ENCODE measurements at regions not wholly inside any gene's neighbourhood (a gene's known extent, or its start where the extent isn't known, plus 50 kb on each side); places are given as distances from the start of the nearest gene placed in this dataset.
"Not testable (repeated sequence)": the region's sequence is repeated elsewhere in the genome, so short reads cannot be mapped to it uniquely, and the experiment has no call there.

DNA sequence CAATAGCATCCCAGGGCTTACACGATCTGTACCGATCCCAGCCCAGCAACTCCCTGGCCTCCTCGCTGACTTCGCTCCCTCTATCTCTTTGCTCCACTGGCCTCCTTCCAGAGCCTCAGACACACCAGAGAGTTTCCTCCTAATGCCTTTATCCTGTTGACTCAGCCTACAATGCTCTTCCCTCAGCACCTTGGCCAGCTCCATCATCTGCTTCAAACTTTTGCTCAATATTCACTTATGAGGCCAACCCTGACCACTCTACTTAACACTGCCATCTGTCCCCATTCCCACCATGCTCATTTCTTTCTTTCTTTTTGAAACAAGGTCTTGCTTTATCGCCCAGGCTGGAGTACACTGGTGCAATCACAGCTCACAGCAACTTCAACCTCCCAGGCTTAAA is 180.9 kb downstream of the CEP170 start:
- DNase-seq: not testable (repeated sequence)

DNA sequence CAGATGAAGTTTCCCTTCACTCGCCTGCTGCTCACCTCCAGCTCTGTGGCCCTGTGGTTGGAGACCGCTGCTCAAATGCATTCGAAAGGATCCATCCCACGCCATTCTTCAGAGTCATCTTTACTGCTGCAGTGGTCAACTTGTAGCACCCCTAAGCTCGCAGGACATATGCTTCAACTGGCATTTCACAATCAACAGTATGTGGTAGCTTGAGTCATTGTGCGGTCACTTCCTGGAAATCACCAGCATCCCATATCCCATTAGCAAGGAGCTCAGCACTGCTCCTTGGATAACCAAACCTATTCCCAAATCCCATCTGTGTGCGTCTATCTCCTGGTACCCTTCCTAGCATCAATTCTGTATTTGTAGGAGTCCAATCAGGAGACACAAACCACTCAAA is 188.0 kb downstream of the CEP170 start:
- not testable (repeated sequence) for DNase-seq

DNA sequence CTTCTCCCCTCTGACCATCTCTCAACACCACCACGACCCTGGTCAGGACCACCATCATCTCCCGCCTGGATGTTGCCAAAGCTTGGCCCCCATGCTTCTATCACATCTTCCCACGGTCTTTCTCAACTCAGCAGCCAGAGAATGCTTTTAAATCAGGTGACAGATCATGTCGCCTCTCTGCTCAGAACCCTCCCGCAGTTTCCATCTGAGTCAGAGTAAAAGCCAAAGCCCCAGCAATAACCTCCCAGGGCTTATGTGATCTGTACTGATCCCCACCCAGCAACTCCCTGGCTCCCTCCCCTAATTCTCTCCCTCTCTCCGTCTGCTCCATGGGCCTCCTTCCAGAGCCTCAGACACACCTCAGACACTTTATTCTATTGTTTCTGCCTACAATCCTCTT is 193.1 kb downstream of the CEP170 start:
- not testable (repeated sequence) for DNase-seq

DNA sequence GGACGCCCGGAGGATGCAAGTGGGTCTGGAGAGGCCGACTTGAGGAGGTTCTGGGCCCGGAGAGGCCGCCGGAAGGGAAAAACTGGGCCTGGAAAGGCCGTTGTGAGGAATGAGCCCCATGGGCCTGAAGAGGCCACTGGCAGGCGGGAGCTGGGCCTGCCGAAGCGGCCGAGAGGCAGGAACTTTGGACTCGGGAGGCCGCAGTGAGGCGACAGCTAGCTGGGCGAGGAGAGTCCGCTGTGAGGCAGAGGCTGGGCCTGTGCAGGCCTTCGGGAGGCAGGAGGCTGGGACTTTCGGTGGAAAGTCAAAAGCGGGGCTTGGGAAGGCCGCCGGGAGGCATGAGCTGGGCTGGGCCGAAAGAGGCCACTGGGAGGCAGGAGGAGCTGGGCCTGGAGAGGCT is 199.6 kb downstream of the CEP170 start:
- DNase-seq: not testable (repeated sequence)

DNA sequence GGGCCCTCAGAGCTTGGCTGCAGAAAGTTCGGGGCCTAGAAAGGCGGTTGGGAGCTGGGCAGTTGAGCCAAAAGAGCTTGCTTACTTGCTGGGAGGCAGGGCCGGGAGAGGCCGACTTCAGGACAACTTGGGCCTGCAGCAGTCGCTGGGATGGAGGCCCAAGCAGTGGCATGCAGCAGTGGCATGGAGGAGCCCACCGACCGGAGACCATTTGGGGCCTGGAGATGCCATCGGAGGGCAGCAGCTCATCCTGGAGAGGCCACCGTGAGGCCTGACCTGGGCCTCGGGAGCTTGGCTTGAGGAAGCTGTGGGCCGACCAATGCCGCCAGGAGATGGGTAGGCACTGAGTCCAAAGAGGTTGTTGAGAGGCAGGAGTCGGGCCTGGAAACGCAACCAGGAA is 200.0 kb downstream of the CEP170 start:
- DNase-seq: not testable (repeated sequence)

DNA sequence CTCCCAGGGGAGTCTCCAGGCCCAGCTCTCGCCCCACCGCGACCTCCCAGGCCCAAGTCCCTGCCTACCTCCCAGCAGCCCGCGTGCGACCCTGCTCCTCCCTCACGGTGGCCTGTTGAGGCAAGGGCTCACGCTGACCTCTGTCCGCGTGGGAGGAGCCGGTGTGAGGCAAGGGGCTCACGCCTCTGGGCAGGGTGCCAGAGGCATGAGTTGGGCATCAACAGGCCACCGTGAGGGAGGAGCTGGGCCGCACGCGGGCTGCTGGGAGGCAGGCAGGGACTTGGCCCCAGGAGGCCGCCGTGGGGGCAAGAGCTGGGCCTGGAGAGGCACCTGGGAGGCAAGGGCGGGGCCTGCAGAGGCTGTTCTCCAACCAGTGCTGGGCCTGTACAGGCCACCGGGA is 200.4 kb downstream of the CEP170 start:
- not testable (repeated sequence) for DNase-seq

DNA sequence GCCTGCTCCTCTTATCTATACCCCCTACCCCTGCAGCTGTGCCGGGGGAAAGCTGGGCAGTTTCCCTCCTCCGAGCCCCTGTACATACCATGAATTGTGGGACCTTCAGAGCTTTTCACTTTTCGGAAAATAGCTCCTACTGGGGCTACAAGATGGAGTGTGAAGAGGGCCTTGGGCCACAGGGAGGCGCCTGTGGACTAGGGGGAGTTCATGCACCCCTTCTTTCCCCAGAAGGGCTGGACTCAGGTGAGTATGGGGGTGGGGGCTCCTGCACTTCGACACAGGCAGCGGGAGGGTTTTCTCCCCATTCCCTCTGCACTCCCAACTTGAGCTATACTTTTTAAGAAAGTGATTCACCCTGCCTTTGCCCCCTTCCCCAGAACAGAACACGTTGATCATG is 202.0 kb downstream of the CEP170 start:
- not testable (repeated sequence) for DNase-seq

DNA sequence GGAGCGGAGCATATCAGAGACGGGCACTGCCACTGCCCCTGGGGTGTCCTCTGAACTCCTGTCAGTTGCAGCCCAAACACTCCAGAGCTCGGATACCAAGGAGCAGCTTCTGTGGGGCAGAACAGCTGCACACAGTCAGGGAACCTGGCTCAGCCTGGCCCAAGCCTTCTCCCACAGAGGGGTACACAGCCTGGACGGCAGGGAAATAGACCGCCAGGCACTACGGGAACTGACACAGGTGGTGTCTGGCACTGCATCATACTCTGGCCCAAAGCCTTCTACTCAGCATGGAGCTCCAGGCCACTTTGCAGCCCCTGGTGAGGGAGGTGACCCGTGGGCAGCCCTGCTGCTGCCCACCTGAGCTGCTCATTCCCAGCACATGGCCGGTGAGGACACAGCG is 204.5 kb downstream of the CEP170 start:
- DNase-seq: not testable (repeated sequence)

DNA sequence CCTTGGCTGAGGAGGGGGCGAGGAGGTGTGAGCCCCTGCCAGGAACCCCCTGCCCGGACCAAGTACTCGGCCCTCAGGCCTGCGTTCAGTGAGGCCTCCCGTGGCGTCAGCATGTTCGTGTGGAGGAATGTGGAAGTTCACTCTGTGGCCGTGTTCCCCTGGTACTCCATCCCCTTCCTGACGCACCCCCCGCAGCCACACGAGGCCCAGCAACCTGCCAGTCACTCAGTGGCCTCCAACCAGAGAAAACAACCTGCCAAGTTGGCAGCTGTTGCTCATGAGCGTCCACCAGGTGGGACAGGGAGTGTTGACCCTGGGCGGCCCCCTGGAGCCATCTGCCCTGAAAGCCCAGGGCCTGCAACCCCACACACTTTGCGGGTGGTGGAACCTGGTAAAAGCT is 205.4 kb downstream of the CEP170 start:
- not testable (repeated sequence) for DNase-seq

DNA sequence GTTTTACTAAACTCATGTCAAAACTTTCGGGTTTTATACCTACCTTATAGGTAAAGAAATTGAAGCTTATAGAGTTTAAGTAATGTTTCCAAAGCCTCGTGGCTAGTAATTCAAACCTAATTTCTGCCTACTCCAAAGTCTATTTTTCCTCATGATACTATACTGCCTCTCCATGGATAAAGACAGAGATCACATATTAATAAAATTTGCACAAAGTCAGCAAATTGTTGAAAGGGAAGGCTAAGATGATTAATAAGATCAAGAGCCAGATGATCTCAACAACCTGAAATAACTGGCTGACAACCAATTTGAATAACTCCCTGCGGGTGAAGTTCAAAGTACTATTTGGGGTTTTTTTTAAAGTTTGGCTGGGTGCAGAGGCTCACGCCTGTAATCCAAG is 233.7 kb downstream of the CEP170 start:
- not testable (repeated sequence) for DNase-seq

DNA sequence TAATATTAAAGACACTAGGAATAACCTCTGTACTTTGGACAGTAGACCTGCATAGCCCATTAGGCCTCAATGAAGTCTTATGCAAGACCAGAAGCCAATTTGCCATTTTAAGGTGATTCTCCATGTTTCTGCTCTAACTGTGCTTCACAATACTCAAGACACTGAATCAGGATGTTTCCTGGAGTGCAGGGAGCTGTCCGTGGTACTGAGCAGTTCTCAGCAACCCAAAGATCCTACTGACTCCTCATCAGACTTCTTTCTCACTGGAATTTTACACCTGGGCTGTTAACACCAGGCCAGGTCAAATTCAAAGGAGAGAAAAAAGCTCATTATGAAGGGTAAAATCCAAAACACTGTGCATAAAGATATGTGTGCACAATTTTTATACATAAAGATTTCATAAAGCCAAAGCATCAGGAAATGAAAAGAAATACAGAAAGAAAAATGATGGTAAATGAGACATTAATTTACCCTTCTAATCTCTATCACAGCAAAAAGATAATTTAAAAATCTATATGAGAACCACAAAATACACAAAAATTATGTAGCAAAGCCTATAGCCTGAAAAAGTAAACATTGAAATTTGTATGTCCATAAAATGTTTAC is 235.9 kb downstream of the CEP170 start:
- DNase-seq: peak; percentile 20

DNA sequence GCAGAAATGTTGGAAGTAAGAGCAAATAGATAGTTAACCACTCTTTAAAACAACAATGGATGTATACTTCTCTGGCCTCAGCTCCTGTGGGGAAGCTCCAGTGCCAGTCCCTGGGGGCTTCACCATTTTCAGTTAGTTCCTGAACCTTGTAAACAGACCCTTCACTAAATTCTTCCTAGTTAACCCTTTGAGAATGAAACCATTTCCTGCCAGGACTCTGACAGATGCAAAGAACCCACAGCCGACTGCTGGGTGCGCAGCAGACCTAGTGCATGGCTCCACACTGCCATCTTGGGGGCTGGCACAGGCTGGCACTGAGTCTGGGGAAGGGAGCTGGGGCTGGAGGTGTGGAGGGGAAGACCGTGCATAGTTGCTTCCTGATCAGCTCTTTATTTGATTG is 244.4 kb downstream of the CEP170 start:
- not testable (repeated sequence) for DNase-seq

DNA sequence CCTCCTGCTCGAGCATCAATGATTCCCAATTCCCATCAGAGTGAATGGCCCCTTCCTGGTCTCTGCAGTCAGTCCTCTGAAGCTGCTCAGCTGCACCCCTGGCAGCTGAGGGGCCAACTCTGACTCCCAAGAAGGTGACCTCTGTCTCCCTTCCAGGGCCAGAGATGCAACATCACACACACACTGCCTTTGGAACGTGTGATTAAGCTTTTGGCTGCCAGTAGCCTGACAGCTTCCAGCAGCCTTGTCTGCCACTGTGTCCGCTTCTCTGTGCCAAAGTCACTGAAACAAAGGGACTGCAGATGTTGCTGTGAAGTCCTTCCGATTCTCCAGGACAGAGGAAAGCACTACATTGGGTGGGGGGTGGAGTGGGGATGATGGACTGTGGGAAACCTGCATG is 254.1 kb downstream of the CEP170 start:
- not testable (repeated sequence) for DNase-seq

DNA sequence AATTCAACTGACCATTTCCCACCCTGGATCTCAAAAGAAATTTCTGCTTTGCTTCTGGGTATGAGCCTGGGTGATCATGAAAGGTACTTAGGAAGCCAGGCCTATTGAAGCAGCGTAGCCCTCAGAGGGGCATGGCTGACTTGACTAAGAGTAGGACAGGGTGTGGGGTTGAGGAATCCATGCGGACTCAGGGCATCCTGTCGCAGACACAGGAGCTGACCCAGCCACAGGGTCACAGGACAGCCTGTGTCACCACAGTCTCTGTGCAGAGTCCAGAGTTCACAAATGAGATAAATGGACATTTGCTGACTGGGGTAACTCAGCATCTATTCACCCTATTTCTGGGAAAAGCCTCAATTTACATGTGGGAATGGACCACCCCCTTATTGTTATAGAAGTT is 262.3 kb downstream of the CEP170 start:
- not testable (repeated sequence) for DNase-seq

DNA sequence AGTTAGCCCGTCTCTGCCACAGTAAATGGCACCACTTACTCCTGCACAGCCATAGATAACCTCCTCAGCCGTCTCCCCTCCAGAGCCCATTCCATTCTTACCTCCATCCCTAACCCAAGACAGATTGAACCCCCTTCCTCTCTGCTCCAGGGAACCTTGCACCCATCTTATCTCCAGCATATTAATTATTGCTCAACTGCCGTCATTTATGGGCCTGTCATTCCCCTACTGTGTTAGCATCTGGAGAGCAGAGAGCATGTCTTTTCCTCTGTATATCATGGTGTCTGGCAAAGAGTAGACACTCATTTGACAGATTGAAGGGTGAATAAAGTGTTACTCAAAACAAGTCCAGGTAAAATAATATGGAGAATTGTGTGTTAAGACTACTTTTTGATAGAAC is 270.0 kb downstream of the CEP170 start:
- not testable (repeated sequence) for DNase-seq

DNA sequence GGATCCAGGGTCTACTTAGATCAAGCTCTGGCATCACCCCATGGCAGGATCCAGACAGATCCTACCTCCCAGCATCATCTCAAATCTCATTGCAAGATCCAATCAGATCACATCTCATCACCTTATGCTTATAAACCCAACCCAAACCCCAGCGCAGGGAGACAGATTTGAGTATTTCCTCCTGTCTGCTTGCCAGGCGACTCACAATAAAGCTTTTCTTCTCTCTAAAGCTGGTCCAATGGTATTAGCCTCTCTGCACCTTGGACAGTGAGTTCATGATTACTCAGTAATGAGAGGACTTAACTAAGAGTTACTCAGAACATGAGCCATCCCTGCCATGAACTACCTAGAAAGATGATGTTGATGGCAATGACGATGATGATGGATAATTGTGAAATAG is 281.7 kb downstream of the CEP170 start:
- not testable (repeated sequence) for DNase-seq

DNA sequence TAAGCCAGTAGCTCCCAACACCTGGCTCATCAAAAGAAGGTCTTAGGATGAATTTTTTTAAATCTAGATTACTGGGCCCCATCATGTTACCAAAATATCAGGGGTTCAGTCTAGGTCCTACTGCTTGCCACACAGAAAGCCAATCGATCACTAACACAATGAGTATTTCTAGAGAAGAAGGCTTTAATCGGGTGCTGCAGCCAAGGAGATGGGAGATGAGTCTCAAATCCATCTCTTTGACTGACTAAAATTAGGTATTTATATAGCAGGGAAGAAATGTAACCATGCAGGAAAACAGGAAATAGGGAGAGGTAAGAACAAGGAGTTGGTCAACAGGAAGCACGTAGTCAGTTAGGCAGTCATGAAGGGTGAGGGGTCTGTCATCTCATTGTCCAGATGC is 288.2 kb downstream of the CEP170 start:
- DNase-seq: no peak

DNA sequence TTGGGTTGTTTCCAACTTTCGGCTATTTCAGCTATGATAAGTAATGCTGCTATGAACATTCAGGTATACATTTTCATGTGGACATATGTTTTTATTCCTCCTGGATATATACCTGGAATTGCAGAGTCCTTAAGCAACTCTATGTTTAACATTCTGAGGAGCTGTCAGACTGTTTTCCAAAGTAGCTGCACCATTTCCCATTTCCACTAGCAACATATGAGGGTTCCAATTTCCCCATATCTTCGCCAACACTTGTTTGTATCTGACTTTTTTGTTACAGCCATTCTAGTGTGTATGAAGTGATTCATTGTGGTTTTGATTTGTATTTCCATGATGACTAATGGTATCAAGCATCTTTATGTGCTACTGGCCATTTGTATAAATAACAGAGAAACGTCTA is 295.7 kb downstream of the CEP170 start:
- DNase-seq: not testable (repeated sequence)

DNA sequence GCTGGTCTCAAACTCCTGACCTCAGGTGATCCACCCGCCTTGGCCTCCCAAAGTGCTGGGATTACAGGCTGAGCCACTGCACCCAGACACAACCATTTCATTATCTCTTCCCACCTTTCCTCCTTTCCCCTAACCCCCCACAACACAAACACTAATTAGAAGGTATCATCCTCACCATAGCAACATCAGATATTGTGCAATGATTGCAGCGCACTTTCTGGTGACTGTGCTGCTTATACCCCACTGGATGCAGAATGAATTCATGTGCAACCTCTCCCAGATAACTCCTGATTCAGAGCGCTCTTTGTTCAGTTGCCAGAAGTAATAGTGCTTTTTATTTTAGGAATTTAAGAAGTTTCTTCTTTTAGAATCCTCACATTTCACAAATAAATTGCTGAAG is 300.1 kb downstream of the CEP170 start:
- DNase-seq: not testable (repeated sequence)

DNA sequence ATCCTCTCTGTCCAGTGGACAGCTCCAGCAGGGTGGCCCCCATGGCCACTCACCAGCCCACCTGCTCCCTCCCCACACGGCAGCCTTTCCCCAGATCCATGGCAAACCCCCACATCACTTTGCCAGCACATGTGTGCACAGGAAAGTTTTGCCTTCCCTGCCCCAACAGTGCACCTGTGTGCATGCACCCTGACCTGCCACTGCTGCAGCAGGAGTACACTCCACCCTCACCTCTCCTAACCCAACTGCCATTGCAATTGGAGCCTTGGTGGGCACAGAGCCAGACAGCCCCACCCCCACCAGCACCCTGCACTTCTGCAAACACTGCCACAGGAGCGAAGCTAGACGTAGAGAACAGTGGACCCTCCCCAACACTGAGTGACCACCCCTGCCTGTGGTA is 308.9 kb downstream of the CEP170 start:
- no peak for DNase-seq

DNA sequence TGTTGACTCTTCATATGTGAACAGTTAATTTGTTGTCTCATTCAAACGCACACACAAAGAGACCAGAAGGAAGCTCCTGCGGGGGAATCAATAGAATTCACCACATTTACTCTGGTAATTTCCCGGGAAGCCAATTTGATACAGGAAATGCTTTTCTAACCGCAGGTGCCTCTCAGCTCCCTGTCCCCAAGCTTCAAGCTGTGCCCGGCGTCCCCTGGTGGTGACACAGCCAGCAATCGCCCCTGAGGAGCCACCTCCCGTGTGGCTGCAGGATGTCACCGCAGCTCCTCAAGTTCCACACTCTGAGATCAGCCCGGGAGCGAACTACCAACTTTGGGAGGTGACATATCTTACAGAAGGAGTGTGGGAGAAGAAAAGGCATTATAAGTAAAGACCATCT is 318.4 kb downstream of the CEP170 start:
- not testable (repeated sequence) for DNase-seq

DNA sequence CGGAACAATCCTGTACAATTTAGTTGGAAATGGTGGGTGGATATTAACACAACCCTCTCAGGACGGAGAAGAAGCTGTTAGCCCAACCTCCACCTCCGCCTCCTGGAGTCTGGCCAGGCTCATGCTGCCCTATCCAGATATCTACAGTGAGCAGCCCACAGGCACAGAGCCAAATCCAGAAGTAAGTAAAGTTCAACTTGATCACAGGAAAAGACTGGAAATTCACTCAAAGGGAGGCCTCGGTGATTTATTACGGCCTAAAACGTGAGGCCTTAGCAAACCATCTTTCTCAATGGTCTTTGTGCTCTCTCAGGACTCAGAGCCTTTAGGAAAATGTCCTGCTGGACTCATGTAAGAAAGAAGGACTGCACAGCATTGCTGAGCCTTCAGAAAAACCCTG is 330.4 kb downstream of the CEP170 start:
- not testable (repeated sequence) for DNase-seq

DNA sequence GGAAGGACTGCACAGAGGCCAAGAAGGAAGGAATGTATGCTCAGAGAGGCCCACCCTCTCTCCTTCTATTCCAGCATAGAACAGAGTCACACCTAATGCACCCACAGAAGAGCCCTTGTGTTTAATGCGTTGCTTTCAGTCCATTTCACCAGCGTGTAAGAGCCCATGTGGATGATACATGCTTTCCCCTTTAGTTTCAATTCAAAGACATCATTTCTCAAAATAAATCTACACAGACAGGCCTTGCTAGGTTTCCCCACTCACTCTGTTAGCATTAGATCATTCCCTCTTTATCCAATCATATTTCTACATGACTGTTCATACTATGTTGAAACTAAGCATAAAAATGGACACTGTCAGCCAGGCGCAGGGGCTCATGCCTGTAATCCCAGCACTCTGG is 331.5 kb downstream of the CEP170 start:
- not testable (repeated sequence) for DNase-seq

DNA sequence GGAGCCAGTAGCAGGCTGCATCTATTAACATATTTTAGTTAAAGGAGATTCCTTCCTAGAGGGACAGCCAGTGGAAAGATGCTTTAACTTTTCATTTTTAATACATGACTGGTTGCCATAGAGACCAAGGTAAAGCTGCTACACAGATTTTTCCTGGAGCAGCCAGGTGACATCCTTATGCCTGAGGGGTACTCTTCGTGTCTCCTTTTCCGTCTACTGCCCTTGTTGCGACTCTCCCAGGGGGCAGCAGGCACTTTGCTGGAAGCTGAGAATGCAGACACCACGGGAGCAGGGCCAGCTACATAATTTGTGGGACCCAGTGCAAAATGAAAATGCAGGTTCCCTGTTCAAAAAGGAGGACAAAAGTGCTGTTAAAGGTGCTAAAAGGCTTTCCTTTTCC is 340.4 kb downstream of the CEP170 start:
- not testable (repeated sequence) for DNase-seq

DNA sequence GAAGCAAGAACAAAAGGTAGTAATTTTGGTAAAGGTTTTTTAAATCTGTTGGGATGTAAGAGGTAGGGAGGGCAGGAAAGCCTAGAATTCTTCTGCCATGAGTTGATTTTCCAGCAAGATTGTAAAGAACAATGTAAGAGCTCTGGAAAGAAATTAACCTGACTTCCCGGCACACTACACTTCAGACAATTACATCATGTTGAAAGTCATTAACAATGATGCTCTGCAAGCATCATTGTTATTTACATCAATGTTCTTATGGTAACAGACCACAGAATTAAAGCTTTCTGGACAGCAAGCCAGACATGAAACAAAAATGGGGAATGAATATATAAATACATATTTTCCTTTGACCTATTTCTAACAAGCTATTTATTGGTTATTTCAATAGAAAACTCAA is 342.2 kb downstream of the CEP170 start:
- DNase-seq: not testable (repeated sequence)

Measured in stimulated activated CD4-positive, alpha-beta T cell treated with anti-CD3 and anti-CD28 coated beads, Interleukin-4, amount 100 ng/mL, for 1 hour (primary cell).